Activated CD4-positive, alpha-beta T cell treated with anti-CD3 and anti-CD28 coated beads, Interleukin-2, Interleukin-4, amounts not matched to agents 100 ng/mL and 50 ng/mL, durations not matched to agents 16 hours and 8 hours (primary cell): ENCODE measurements at regions not wholly inside any gene's neighbourhood (a gene's known extent, or its start where the extent isn't known, plus 50 kb on each side); places are given as distances from the start of the nearest gene placed in this dataset.

Source experiments
- DNase-seq: peaks from one replicate; pipeline ENCODE4 v3.0.0-alpha.2; 2020; ENCODE audit warnings: low spot score

GRCh38 chr5:144960296-144960695, 789.6 kb downstream of the KCTD16 start:
- DNase-seq, result no peak

DNA sequence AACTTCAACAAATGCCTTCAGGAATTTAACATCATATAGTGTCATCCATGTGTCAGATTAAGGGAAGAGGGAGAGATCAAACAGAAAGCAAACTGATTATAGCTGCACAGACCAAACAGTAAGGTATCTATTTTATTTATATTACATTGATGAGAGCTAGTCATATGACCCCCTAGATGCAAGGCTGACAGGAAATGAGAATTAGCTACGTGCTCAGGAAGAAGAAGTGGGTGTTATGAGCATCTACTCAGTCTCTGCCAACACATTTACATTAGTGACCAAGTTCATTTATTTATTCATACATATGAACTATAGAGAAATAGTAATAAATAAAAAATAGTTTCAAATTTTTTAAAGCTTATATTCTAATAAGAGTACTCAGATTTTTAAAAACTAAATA, 787.3 kb downstream of the KCTD16 start:
- no peak for DNase-seq

GRCh38 chr5:144950996-144951395, 780.3 kb downstream of the KCTD16 start:
- no peak for DNase-seq

GRCh38 chr5:144947023-144947422, 776.4 kb downstream of the KCTD16 start:
- DNase-seq, result no peak

DNA sequence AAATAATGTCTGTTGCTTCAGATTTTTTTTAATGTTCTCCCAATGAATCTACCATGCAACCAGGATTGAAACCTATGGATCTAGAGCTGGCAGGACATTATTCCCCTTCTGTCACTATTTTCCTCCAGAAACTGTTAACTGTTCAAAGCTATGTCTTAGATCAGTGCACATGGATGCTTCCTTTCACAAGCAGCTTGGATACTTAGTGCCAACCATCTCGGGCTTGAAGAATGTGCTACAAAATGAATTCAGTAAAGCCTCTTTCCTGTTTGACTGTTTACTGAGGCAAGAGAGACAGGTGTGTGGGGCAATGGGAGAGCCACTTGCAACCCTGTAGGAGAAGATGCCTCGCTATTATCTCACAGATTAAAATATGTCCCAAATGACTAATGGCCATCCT, 774.8 kb downstream of the KCTD16 start:
- DNase-seq, result no peak

- DNase-seq, result no peak
These were observed 774.3 kb downstream of the KCTD16 start for GRCh38 chr5:144944936-144945335.

DNA sequence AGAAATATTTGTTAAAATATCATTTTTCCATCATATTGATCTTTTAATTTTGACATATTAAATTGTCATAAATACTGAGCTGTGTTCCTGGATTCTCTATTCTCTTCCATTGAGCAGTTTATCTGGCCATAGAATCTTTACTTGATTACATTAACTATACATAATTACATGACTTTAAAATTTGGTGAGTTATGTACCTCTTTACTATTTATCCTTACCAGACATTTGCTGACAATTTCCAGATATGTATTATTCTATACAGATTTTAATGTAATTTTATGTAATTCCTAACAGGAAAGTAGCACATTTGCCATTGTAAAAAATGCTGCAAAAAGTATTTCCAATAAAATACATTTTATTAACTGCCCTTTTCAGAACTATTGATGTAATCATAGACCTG, 770.3 kb downstream of the KCTD16 start:
- DNase-seq, result no peak

GRCh38 chr5:144918371-144918770, 747.7 kb downstream of the KCTD16 start:
- DNase-seq, result no peak

DNA sequence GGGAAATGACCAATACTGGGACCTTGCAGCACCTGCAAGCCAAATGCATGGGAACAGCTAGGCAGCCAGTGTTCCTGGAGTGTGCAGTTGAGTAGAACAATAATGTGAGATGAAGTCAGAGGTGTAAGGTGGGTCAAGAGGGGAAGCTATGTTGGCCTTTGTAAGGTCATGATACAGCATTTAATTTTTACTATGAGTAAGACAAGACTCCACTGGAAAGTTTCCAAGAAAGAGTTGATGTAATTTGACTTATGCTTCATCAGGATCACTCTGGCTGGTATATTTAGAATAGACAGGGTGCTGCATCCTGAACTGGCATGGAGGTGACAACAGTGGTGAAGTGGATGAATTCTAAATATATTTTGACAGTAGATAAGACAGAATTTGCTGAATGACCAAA, 744.8 kb downstream of the KCTD16 start:
- DNase-seq, result no peak

DNA sequence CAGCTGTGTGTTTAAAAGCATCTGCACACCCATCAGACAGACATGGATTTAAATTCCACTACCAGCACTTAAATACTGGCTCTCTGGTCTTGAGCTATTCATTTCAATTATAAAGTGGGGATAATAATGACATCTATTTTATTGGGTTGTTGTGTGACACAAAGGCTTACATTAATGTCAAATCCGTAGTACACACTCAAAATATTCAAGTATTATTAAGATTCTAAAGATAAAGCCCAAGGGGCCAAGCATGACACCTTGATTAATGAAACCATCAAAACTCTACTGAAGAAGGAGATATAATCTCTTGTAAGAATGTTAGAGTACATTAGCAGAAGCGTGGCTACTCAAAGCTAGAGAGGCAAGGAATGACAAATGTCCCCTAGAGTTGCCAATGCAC, 743.0 kb downstream of the KCTD16 start:
- no peak for DNase-seq

DNA sequence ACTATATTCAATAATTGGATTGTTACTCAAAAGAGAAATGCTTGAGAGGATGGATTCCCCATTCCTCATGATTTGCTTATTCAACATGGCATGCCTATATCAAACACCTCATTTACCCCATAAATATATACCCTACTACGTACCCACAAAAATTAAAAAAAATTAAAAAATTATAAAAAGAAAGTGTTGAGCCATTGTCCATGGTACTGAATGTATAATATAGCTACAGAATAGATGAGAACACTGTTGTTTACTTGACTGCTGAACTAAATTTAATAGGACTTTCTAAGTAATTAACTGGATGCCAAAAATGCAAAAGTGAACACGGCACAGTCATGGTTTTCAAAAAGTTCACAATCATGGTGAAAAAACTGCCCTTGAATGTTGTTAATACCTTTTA, 725.8 kb downstream of the KCTD16 start:
- no peak for DNase-seq

DNA sequence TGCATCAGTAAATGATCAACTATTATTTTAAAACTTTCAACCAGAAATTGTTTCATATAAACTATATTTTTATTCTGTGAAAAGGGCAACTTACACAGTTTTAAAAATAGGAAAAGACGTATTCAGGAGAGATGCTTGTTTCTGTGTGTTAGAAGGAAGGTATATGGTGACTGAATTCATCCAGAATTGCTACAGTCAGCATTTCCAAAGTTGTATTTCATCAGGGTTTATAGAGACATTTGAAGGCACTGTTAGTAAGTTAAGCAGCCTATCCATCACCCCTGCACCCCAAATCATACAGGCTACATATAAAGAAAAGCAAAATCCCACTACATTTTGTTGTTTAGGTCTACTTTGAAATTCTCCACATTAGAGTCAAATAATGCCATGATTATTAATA, 716.0 kb downstream of the KCTD16 start:
- DNase-seq, result no peak

GRCh38 chr5:144882739-144883283, 712.1 kb downstream of the KCTD16 start:
- no peak for DNase-seq

GRCh38 chr5:144880513-144880912, 709.8 kb downstream of the KCTD16 start:
- no peak for DNase-seq

DNA sequence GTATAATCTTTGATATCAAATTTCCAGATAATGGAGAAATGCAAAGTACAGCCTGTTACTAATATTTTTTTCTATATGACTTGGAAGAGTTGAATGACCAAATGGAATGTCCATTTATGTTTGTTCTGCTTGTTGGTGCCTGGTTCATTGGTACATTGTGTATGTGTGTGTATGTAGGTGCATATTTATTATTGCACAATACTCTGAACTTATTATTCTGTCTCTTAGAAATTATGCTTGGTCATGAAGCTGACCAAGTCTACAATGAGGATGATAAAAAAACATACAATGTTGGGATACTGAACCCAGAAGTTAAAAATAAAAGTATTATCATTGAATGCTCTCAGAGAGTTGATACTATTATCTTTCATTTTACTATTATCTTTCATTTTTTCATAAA, 706.3 kb downstream of the KCTD16 start:
- no peak for DNase-seq

DNA sequence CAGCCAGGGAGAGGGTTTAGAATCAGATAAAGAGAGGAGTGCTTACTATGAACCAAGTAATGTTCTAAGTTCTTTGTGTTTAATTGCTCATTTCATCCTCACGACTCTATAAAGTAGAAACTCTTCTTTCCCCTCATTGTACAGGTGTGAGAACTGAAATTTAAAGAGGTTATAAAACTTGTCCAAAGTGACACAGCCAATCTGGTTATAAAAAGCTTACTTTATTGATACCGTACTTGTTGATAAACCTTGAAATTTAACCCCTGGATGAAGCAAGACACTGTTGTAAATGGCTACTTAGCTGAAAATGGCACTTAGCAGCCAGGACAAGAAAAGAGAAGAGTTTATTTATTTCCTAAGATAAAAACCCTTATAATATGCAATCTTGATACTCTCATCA, 702.4 kb downstream of the KCTD16 start:
- DNase-seq, result no peak

DNA sequence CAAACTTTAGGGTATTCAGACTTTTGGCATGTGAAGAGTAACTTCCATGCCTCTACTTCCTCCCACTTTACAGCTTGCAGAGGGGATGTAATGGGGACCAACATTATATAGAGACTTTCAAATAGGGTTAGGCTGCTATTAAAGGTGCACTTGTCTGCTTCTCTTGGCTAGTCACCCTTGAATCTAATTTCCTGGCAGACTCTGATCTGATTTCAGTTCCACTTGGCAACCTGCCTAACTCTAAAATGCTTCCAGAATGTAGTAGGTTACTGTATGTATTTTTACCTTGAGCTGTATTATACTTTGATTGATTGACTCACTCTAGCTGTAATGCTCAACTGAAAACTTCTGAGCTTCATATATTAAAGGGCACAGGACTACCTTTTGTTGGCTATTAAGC, 693.4 kb downstream of the KCTD16 start:
- no peak for DNase-seq

GRCh38 chr5:144857454-144857853, 686.8 kb downstream of the KCTD16 start:
- DNase-seq, result no peak

- no peak for DNase-seq
These were observed 673.4 kb downstream of the KCTD16 start for GRCh38 chr5:144844086-144844485.

DNA sequence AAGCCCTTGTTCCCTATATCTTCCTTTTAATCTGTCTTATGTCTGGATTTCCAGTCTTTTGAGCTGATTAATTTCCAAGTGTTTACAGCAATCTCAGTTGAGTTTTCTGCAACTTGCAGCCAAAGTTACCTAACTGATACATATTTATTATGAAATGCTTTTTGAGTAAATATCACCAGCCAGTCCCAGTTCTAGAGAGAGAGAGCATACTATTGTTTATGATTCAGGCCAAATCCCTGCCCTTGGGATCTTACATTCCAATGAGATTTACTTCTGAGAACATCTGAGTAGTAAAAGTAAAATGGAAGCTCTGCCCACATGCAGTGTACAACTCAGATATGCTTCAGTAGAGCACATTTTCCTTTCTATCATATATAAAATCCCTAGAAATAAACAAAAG, 661.7 kb downstream of the KCTD16 start:
- DNase-seq, result no peak

GRCh38 chr5:144831650-144832049, 661.0 kb downstream of the KCTD16 start:
- no peak for DNase-seq

DNA sequence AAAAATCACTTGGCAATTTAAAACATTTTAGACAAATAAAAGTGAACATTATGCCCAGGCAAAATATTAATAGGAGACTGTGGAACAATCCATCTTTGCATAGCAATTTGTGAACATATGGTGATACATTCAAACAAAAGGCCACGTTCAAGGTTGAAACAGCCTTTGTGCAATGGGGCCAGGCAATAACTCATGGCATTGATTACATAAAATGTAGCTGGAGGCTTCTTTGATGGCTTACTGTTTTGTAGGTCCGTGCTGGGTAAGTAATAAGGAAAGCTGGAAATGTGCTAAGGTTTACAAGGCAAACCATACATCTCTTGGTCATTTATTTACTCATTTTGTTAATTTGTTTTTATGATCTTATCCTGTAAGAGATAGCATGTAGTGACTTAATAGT, 651.8 kb downstream of the KCTD16 start:
- no peak for DNase-seq

DNA sequence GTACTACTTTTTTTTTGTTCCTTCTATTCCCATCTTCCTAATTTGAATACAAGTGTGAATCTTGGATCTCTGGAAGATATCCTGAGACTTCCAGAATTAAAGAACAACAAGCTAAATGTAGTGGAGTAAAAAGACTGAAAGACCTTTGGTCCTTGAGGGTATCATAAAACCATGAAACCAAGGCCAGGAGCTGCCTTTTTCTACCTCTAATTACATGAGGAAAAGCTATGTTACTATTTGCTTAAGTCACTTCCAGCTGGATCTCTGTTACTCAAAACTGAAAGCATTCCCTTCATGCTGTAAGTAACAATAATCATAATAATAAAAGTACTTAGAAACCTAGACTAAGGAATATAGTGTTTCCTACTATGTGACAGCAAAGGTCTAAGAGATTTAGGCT, 649.6 kb downstream of the KCTD16 start:
- DNase-seq, result no peak

DNA sequence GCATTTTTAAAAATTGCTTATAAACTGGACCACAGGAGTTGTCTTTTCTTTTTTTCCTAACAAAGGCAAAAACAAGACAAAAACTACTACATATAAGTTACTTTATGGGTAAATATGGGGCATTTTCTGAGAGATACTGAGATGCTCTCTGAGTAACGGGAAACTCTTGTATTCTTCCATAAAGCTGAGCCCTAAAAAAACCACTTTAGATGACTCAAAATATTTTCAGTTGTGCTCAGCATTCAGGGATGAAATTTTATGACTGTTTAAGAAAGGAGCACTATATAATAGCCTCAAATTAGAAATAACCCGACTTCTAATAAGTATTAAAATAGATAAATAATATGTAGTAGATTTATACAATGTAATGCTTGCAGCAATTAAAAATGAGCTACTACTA, 644.5 kb downstream of the KCTD16 start:
- no peak for DNase-seq

- DNase-seq, result no peak
These were observed 642.1 kb downstream of the KCTD16 start for GRCh38 chr5:144812763-144813162.
